Stimulated activated CD8-positive, alpha-beta memory T cell treated with anti-CD3 and anti-CD28 coated beads, Interleukin-4, amount 100 ng/mL, for 24 hours (primary cell): ENCODE measurements at regions not wholly inside any gene's neighbourhood (a gene's known extent, or its start where the extent isn't known, plus 50 kb on each side); places are given as distances from the start of the nearest gene placed in this dataset.

Experiments used
- DNase-seq: peaks from one replicate; pipeline ENCODE4 v3.0.0-alpha.2; 2020; ENCODE audit warnings: low read depth

GRCh38 chr10:128623776-128624175 lies 497.6 kb upstream of the MKI67 start:
- no peak for DNase-seq

GRCh38 chr10:128624656-128625530 lies 498.7 kb upstream of the MKI67 start:
- no peak for DNase-seq

- no peak for DNase-seq
Measured at GRCh38 chr10:128625926-128626325, 499.7 kb upstream of the MKI67 start.

GRCh38 chr10:128626397-128627000 lies 500.3 kb upstream of the MKI67 start:
- no peak for DNase-seq

GRCh38 chr10:128627811-128628210 lies 501.6 kb upstream of the MKI67 start:
- no peak for DNase-seq

- DNase-seq: no peak
Measured at GRCh38 chr10:128628252-128628651, 502.0 kb upstream of the MKI67 start.

GRCh38 chr10:128629111-128630096 lies 503.2 kb upstream of the MKI67 start:
- no peak for DNase-seq

- no peak for DNase-seq
Measured at GRCh38 chr10:128630787-128631252, 504.6 kb upstream of the MKI67 start.

GRCh38 chr10:128631801-128632241 lies 505.6 kb upstream of the MKI67 start:
- DNase-seq: no peak

- DNase-seq: no peak
Measured at GRCh38 chr10:128632694-128633093, 506.5 kb upstream of the MKI67 start.

GRCh38 chr10:128633864-128634540 lies 507.8 kb upstream of the MKI67 start:
- no peak for DNase-seq

GRCh38 chr10:128642023-128642422 lies 515.8 kb upstream of the MKI67 start:
- DNase-seq: no peak

- no peak for DNase-seq
Measured at GRCh38 chr10:128642502-128642901, 516.3 kb upstream of the MKI67 start.

- no peak for DNase-seq
Measured at GRCh38 chr10:128643658-128644057, 517.4 kb upstream of the MKI67 start.

GRCh38 chr10:128645486-128645885 lies 519.3 kb upstream of the MKI67 start:
- DNase-seq: no peak

- DNase-seq: no peak
Measured at GRCh38 chr10:128646956-128647355, 520.7 kb upstream of the MKI67 start.

- DNase-seq: no peak
Measured at GRCh38 chr10:128657548-128657947, 531.3 kb upstream of the MKI67 start.

- DNase-seq: no peak
Measured at GRCh38 chr10:128660726-128661125, 534.5 kb upstream of the MKI67 start.

- DNase-seq: no peak
Measured at GRCh38 chr10:128661404-128662197, 535.4 kb upstream of the MKI67 start.

- no peak for DNase-seq
Measured at GRCh38 chr10:128662520-128662919, 536.3 kb upstream of the MKI67 start.

- DNase-seq: no peak
Measured at GRCh38 chr10:128664729-128665128, 538.5 kb upstream of the MKI67 start.
